ENCODE measurements at regions not wholly inside any gene's neighbourhood (a gene's known extent, or its start where the extent isn't known, plus 50 kb on each side); places are given as distances from the start of the nearest gene placed in this dataset.

DNA sequence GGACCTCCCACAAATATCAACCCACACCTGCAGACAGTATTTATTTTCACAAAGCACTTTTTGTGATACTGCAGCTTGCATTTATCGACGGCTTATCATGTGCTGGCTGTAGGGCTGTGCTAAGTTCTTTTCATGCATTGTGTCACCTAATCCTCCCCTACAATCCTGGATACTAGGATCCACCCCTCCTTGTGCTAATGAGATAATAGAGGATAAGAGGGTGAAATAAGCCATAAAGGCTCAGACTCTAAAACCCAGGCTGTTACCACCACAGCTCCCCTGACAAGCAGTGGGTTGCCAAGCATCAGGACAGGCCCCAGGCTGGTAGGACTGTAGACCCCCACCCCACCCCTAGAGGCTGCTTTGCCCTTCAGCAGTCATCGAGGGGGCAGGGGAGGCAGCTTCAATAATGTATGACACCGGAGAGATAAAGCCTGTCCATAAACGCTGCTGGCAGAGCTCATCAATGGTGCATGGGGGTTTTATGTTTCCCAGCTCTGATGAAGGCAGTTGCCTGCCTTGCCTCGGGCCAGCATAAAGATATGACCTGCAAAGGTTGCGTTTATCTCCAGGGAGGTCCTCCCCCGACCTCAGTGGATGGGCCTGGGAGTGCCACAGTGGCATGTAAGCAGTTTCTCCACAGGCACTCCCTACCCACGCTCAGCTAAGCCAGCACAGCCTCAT is 73.9 kb upstream of the C16orf82 start:
- no peak for DNase-seq

DNA sequence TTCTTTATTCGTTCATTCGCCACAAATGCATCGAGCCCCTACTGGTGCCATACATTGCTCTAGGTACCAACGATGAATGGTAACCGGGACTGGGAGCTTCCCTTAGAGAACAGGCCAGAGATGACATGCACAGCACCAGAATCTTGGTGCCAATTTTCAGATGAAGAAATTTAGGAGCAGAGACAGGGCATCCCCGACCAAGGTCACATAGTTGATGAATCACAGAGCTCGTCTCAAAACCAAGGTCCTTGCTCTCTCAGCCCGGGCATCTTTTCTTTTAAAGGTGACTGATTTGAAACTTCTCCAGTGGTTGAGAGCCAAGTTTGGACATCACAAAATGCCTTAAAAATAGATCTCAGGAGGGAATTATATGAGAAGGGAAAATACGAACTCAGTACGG is 73.2 kb upstream of the C16orf82 start:
- DNase-seq: no peak

DNA sequence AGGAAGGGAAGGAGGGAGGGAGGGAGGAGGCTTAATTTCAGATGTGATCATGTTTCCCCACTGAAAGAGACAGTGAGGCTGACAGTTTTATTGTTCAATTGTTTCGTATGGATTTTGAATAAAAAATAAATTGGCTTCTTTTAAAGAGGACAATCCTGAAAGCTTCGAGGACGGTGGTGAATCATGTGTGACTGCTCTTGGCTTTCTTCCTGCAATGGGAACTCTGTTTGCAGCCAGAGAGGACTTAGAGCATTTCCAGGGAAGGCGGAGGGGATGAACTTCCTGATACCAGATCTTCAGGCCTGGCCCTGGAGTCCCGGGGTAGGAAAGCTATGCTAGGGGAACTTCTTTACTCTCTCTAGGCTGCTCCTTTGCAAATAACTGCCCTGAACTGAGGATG is 72.8 kb upstream of the C16orf82 start:
- no peak for DNase-seq

DNA sequence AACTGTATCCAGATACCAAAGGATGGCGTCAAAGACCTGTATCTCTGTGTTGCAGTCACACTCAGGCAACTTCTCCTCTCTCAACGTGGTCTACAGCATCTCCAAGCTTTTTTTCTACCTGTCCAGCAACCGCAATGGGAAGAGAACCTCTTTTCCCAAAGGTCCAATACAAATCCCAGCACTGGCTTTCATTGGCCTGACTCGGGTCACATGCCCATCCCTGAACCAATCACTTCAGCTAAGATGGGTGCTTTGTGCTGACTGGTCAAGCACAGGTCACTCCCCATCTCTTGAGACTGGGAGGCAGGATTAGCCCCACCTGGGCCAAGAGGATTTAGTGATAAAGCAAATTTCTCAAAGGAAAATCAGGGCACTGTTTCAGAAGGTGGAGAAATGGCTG is 71.2 kb upstream of the C16orf82 start:
- DNase-seq: no peak

DNA sequence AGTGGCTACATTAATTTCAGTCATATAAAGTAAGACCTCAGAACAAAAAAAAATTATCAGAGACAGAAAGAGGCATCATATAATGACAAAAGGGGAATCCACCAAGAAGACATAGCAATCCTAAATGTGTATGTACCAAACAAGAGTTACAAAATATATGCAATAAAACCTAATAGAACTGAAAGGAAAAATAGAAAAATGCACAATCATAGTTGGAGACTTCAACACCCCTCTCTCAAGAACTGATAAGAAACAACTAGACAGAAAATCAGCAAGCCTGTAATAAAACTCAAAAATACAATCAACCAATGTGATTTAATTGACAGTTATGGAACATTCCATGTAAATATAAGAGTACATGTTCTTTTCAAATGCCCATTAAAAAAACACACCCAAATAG is 61.3 kb upstream of the C16orf82 start:
- no peak for DNase-seq

Measured in NCI-H146 (cell line).